GM21367 (cell line): ENCODE measurements at regions not wholly inside any gene's neighbourhood (a gene's known extent, or its start where the extent isn't known, plus 50 kb on each side); places are given as distances from the start of the nearest gene placed in this dataset.

Experiments
- ATAC-seq: cut with Tn5 transposase; IDR thresholded peaks from one replicate; pipeline ENCODE4 v1.9.1; 2021; ENCODE audit not compliant: unreplicated experiment

- ATAC-seq, result peak; percentile 93
Measured at GRCh38 chr18:26621161-26622026, 73.0 kb upstream of the KCTD1 start.

GRCh38 chr18:26619350-26619749 is 71.0 kb upstream of the KCTD1 start:
- no peak for ATAC-seq

GRCh38 chr18:26618135-26618534 is 69.8 kb upstream of the KCTD1 start:
- no peak for ATAC-seq

GRCh38 chr18:26617151-26617554 is 68.8 kb upstream of the KCTD1 start:
- no peak for ATAC-seq

- ATAC-seq, result no peak
Measured at GRCh38 chr18:26614374-26614773, 66.0 kb upstream of the KCTD1 start.
